Ovary (tissue), 3 donors: ENCODE measurements at regions not wholly inside any gene's neighbourhood (a gene's known extent, or its start where the extent isn't known, plus 50 kb on each side); places are given as distances from the start of the nearest gene placed in this dataset.

ENCODE experiments used
- EP300 ChIP-seq: sonication (generic); formaldehyde crosslinking; IDR thresholded peaks from one replicate; pipeline ENCODE4 v1.6.1; 2017; ENCODE audit warnings: antibody characterized with exemption
- POLR2A ChIP-seq: fragments of 450-650 bp; IDR thresholded peaks from one replicate; pipeline ENCODE4 v1.6.1; 2017; ENCODE audit warnings: antibody characterized with exemption, mild to moderate bottlenecking, moderate library complexity
- TF ChIP-seq, protein P1 (sequence below), 3 donors: fragments of 450-650 bp in 2 of 3; fragments of 200-600 bp in 1 of 3; IDR thresholded peaks; one replicate each; pipeline versions ENCODE4 v1.5.1 to v1.8.0; 2016 to 2022; ENCODE audit warnings: antibody characterized with exemption in 3 of 3, mild to moderate bottlenecking in 1 of 3
- donor health status: DM: no; HTN: no; CAD: no.

DNA sequence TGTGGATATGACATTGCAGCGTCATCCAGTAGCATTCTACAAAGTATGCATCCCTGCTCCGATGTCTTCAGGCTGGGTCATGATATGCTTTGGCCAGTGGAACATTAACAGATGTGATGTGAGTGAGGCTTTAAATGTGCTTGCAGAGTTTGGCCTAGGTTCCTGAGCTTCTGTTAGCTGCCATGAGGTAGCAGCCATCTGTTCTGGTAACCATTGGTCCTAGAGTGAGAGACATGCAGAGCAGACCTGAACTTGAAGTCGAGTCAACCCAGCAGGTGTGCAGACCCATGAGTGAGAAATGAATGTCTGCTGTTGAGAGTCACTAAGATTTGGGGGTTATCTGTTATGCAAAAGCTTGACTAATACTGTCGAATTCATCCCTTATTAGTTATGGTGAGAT, 73.8 kb upstream of the NABP1 start:
- TF ChIP-seq POLR2A: no peak
- TF ChIP-seq, protein P1, sequence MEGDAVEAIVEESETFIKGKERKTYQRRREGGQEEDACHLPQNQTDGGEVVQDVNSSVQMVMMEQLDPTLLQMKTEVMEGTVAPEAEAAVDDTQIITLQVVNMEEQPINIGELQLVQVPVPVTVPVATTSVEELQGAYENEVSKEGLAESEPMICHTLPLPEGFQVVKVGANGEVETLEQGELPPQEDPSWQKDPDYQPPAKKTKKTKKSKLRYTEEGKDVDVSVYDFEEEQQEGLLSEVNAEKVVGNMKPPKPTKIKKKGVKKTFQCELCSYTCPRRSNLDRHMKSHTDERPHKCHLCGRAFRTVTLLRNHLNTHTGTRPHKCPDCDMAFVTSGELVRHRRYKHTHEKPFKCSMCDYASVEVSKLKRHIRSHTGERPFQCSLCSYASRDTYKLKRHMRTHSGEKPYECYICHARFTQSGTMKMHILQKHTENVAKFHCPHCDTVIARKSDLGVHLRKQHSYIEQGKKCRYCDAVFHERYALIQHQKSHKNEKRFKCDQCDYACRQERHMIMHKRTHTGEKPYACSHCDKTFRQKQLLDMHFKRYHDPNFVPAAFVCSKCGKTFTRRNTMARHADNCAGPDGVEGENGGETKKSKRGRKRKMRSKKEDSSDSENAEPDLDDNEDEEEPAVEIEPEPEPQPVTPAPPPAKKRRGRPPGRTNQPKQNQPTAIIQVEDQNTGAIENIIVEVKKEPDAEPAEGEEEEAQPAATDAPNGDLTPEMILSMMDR (IDR thresholded peaks at IDR 0.05): no peak
- TF ChIP-seq EP300: no peak
